HEK293 (cell line): ENCODE measurements at regions not wholly inside any gene's neighbourhood (a gene's known extent, or its start where the extent isn't known, plus 50 kb on each side); places are given as distances from the start of the nearest gene placed in this dataset.

Source experiments
- CTCF ChIA-PET: fragments of 350-600 bp; formaldehyde crosslinking; extraction: SDS; loops from one replicate; lab custom pipeline; 2021; ENCODE audit warnings: antibody characterized with exemption; lab: Yijun Ruan, JAX
- POLR2A ChIA-PET: fragments of 300-600 bp; formaldehyde crosslinking; extraction: SDS; loops from one replicate; lab custom pipeline; 2020; ENCODE audit warnings: antibody characterized with exemption, inconsistent platforms; lab: Yijun Ruan, JAX
- H3K27ac ChIP-seq: fragments of 200-500 bp; sonication (Bioruptor generic); 2 replicates; pipeline ENCODE4 v1.5.1; 2014; ENCODE audit warnings: low read depth, low read length, control low read depth, inconsistent platforms; ENCODE audit errors: extremely low read depth
- H3K36me3 ChIP-seq, 2 experiments: fragments of 200-500 bp in 1 of 2; sonication (Bioruptor generic) in 1 of 2; 1 replicate in 1 of 2; 2 replicates in 1 of 2; pipeline ENCODE4 v1.5.1; 2014 to 2017; ENCODE audit warnings: inconsistent platforms in 2 of 2, low read length in 2 of 2; ENCODE audit not compliant: control insufficient read depth in 2 of 2, insufficient read depth in 1 of 2
- H3K4me1 ChIP-seq: fragments of 200-500 bp; sonication (Bioruptor generic); 2 replicates; pipeline ENCODE4 v1.5.1; 2014; ENCODE audit warnings: mild to moderate bottlenecking, low read length, inconsistent platforms; ENCODE audit not compliant: control insufficient read depth, insufficient read depth
- H3K4me3 ChIP-seq: 2 replicates; pipeline ENCODE4 v1.5.1; 2011; ENCODE audit warnings: low read depth, mild to moderate bottlenecking, control low read depth, low read length, moderate library complexity
- H3K9me3 ChIP-seq: fragments of 200-500 bp; sonication (Bioruptor generic); 2 replicates; pipeline ENCODE4 v1.5.1; 2014; ENCODE audit warnings: low read depth, low read length, inconsistent platforms; ENCODE audit not compliant: control insufficient read depth, insufficient read depth
- HOXA7 ChIP-seq: sonication (generic); formaldehyde crosslinking; IDR thresholded peaks from 2 replicates; pipeline ENCODE4 v1.8.1; 2022; ENCODE audit warnings: missing genetic modification reagents, borderline replicate concordance
- KLF1 ChIP-seq: fragments of 450-650 bp; formaldehyde crosslinking; IDR thresholded peaks from 2 replicates; pipeline ENCODE4 v1.5.1; 2016; ENCODE audit warnings: missing biosample characterization, missing genetic modification characterization
- KLF16 ChIP-seq: fragments of 450-650 bp; formaldehyde crosslinking; IDR thresholded peaks from 2 replicates; pipeline ENCODE4 v1.5.1; 2017; ENCODE audit warnings: missing biosample characterization, missing genetic modification characterization
- KLF7 ChIP-seq: fragments of 450-650 bp; formaldehyde crosslinking; IDR thresholded peaks from 2 replicates; pipeline ENCODE4 v1.5.1; 2016; ENCODE audit warnings: missing biosample characterization, missing genetic modification characterization, borderline replicate concordance
- KLF9 ChIP-seq: fragments of 450-650 bp; formaldehyde crosslinking; IDR thresholded peaks from 2 replicates; pipeline ENCODE4 v1.5.1; 2016; ENCODE audit warnings: missing biosample characterization, missing genetic modification characterization, low read depth
- MYNN ChIP-seq: fragments of 450-650 bp; formaldehyde crosslinking; IDR thresholded peaks from 2 replicates; pipeline ENCODE4 v1.5.1; 2016; ENCODE audit warnings: missing biosample characterization, missing genetic modification characterization, borderline replicate concordance
- PRDM10 ChIP-seq: fragments of 450-650 bp; formaldehyde crosslinking; IDR thresholded peaks from 2 replicates; pipeline ENCODE4 v1.5.1; 2016; ENCODE audit warnings: missing biosample characterization, missing genetic modification characterization
- SCRT2 ChIP-seq: fragments of 450-650 bp; formaldehyde crosslinking; IDR thresholded peaks from 2 replicates; pipeline ENCODE4 v1.5.1; 2016; ENCODE audit warnings: missing biosample characterization, missing genetic modification characterization
- SP2 ChIP-seq: fragments of 450-650 bp; formaldehyde crosslinking; IDR thresholded peaks from 2 replicates; pipeline ENCODE4 v1.5.1; 2016; ENCODE audit warnings: missing biosample characterization, missing genetic modification characterization
- ZNF19 ChIP-seq: fragments of 450-650 bp; formaldehyde crosslinking; IDR thresholded peaks from 2 replicates; pipeline ENCODE4; 2016; ENCODE audit warnings: missing biosample characterization, missing genetic modification characterization, low read depth
- ZNF2 ChIP-seq: fragments of 450-650 bp; formaldehyde crosslinking; IDR thresholded peaks from 2 replicates; pipeline ENCODE4 v1.5.1; 2016; ENCODE audit warnings: missing biosample characterization, missing genetic modification characterization
- ZNF391 ChIP-seq: fragments of 450-650 bp; formaldehyde crosslinking; IDR thresholded peaks from 2 replicates; pipeline ENCODE4 v1.5.1; 2016; ENCODE audit warnings: low read depth, missing biosample characterization, missing genetic modification characterization, borderline replicate concordance
- ZNF426 ChIP-seq: fragments of 450-650 bp; formaldehyde crosslinking; IDR thresholded peaks from 2 replicates; pipeline ENCODE4 v1.5.1; 2017; ENCODE audit warnings: missing biosample characterization, missing genetic modification characterization, mild to moderate bottlenecking, inconsistent platforms, moderate library complexity
- ZNF433 ChIP-seq: fragments of 450-650 bp; formaldehyde crosslinking; IDR thresholded peaks from 2 replicates; pipeline ENCODE4 v1.5.1; 2016; ENCODE audit warnings: missing biosample characterization, missing genetic modification characterization, low read depth
- ZNF610 ChIP-seq: fragments of 450-650 bp; formaldehyde crosslinking; IDR thresholded peaks from 2 replicates; pipeline ENCODE4 v1.5.1; 2016; ENCODE audit warnings: missing biosample characterization, missing genetic modification characterization, borderline replicate concordance
- ZNF621 ChIP-seq: fragments of 450-650 bp; formaldehyde crosslinking; IDR thresholded peaks from 2 replicates; pipeline ENCODE4 v1.5.1; 2017; ENCODE audit warnings: missing biosample characterization, missing genetic modification characterization
- ZNF623 ChIP-seq: fragments of 450-650 bp; formaldehyde crosslinking; IDR thresholded peaks from 2 replicates; pipeline ENCODE4 v1.5.1; 2016; ENCODE audit warnings: missing biosample characterization, missing genetic modification characterization
- ZNF660 ChIP-seq: fragments of 450-650 bp; IDR thresholded peaks from 2 replicates; pipeline ENCODE4 v1.5.1; 2018; ENCODE audit warnings: missing biosample characterization, mild to moderate bottlenecking, missing genetic modification characterization
- ZNF747 ChIP-seq: fragments of 450-650 bp; formaldehyde crosslinking; IDR thresholded peaks from 2 replicates; pipeline ENCODE4 v1.5.1; 2016; ENCODE audit warnings: missing biosample characterization, missing genetic modification characterization
- ZNF776 ChIP-seq: fragments of 450-650 bp; formaldehyde crosslinking; IDR thresholded peaks from 2 replicates; pipeline ENCODE4 v1.5.0; 2017; ENCODE audit warnings: missing biosample characterization, missing genetic modification characterization, borderline replicate concordance
- ZSCAN16 ChIP-seq: fragments of 450-650 bp; formaldehyde crosslinking; IDR thresholded peaks from 2 replicates; pipeline ENCODE4 v1.5.1; 2016; ENCODE audit warnings: missing biosample characterization, missing genetic modification characterization
- TF ChIP-seq, protein P1 (sequence below): fragments of 450-650 bp; formaldehyde crosslinking; IDR thresholded peaks from 2 replicates; pipeline ENCODE4 v1.5.1; 2017; ENCODE audit warnings: missing biosample characterization, missing genetic modification characterization
- TF ChIP-seq, protein P2 (sequence below): fragments of 450-650 bp; formaldehyde crosslinking; IDR thresholded peaks from 2 replicates; pipeline ENCODE4 v1.5.1; 2016; ENCODE audit warnings: missing biosample characterization, missing genetic modification characterization, borderline replicate concordance

DNA sequence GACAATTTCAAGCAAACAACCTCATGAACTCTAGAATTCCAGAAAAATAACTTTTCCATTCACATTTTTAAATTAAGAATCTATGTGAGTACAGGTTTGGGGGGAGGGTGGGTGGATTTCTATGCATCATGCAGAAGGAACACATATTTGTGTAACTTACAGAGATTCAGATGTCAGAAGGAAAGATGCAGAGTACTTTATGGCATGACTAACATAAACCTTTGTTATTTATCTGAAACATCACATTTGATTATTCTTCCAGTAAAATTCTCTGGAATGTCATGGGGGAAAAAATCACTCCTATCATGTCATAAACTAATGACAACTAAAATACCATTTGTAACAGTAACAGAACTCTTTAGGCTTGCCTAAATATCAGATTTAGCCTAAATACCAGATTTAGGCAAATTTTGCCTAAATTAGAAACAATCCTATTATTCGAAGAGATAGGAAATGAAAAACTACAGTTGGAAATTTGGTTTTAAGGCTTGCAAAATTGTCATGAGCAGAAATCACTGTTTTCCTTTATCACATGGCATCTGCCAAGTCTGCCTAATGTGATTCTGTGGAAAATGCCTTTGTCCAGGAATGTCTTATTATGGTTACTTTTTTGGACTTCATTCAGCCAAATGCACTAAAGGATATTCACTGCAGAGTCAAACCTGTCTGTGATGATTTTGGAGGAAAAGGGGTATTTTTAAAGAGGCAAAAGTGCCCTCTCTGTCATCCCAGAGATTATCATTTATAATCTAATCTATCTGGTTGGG is 527.7 kb upstream of the CELF2 start:
- ChIA-PET POLR2A (no interaction called here), CTCF (no interaction called here)
- Histone ChIP-seq H3K4me3 (no peak overlapping the region), H3K36me3 (no peaks in the 10 kb centered on the region), H3K9me3 (no peaks in the 10 kb centered on the region), H3K4me1 (no peaks in the 10 kb centered on the region), H3K27ac (no peak overlapping the region)
- no peak for TF ChIP-seq ZSCAN16 (tag by site-specific recombination)
- no peak for TF ChIP-seq KLF9 (tag by site-specific recombination)
- no peak for TF ChIP-seq HOXA7 (CRISPR knock-in tag)
- no peak for TF ChIP-seq ZNF660 (tag by site-specific recombination)
- TF ChIP-seq, protein P1, sequence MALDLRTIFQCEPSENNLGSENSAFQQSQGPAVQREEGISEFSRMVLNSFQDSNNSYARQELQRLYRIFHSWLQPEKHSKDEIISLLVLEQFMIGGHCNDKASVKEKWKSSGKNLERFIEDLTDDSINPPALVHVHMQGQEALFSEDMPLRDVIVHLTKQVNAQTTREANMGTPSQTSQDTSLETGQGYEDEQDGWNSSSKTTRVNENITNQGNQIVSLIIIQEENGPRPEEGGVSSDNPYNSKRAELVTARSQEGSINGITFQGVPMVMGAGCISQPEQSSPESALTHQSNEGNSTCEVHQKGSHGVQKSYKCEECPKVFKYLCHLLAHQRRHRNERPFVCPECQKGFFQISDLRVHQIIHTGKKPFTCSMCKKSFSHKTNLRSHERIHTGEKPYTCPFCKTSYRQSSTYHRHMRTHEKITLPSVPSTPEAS (tag by site-specific recombination) = no peak
- no peak for TF ChIP-seq SP2
- TF ChIP-seq ZNF776 (tag by site-specific recombination) = no peak
- TF ChIP-seq ZNF610 = no peak
- no peak for TF ChIP-seq ZNF621 (tag by site-specific recombination)
- TF ChIP-seq ZNF19 (tag by site-specific recombination) = no peak

GRCh38 chr10:10490581-10490980 is 527.1 kb upstream of the CELF2 start:
- Histone ChIP-seq H3K9me3 (no peaks in the 10 kb centered on the region), H3K27ac (no peak overlapping the region), H3K36me3 (no peaks in the 10 kb centered on the region), H3K4me1 (no peaks in the 10 kb centered on the region), H3K4me3 (no peak overlapping the region)
- TF ChIP-seq, protein P1 (tag by site-specific recombination) = no peak
- no peak for TF ChIP-seq KLF7 (tag by site-specific recombination)
- no peak for TF ChIP-seq MYNN
- TF ChIP-seq, protein P2, sequence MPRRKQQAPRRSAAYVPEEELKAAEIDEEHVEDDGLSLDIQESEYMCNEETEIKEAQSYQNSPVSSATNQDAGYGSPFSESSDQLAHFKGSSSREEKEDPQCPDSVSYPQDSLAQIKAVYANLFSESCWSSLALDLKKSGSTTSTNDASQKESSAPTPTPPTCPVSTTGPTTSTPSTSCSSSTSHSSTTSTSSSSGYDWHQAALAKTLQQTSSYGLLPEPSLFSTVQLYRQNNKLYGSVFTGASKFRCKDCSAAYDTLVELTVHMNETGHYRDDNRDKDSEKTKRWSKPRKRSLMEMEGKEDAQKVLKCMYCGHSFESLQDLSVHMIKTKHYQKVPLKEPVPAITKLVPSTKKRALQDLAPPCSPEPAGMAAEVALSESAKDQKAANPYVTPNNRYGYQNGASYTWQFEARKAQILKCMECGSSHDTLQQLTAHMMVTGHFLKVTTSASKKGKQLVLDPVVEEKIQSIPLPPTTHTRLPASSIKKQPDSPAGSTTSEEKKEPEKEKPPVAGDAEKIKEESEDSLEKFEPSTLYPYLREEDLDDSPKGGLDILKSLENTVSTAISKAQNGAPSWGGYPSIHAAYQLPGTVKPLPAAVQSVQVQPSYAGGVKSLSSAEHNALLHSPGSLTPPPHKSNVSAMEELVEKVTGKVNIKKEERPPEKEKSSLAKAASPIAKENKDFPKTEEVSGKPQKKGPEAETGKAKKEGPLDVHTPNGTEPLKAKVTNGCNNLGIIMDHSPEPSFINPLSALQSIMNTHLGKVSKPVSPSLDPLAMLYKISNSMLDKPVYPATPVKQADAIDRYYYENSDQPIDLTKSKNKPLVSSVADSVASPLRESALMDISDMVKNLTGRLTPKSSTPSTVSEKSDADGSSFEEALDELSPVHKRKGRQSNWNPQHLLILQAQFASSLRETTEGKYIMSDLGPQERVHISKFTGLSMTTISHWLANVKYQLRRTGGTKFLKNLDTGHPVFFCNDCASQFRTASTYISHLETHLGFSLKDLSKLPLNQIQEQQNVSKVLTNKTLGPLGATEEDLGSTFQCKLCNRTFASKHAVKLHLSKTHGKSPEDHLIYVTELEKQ (tag by site-specific recombination) = no peak
- TF ChIP-seq KLF16 (tag by site-specific recombination) = no peak
- TF ChIP-seq ZNF747 (tag by site-specific recombination) = no peak
- TF ChIP-seq ZNF433 = no peak
- TF ChIP-seq ZNF2 = no peak
- no peak for TF ChIP-seq ZNF623 (tag by site-specific recombination)
- no peak for TF ChIP-seq KLF1 (tag by site-specific recombination)
- TF ChIP-seq PRDM10 (tag by site-specific recombination) = no peak
- no peak for TF ChIP-seq ZNF391
- TF ChIP-seq ZNF426 (tag by site-specific recombination) = no peak
- TF ChIP-seq SCRT2 (tag by site-specific recombination) = no peak
- CTCF ChIA-PET = no interaction called here
- POLR2A ChIA-PET = no interaction called here
